Astrocyte (in vitro differentiated cells and primary cell): ENCODE measurements at regions not wholly inside any gene's neighbourhood (a gene's known extent, or its start where the extent isn't known, plus 50 kb on each side); places are given as distances from the start of the nearest gene placed in this dataset.

ENCODE experiments used
- DNase-seq: peaks from one replicate; pipeline ENCODE4 v3.0.0-alpha.2; 2010; ENCODE audit warnings: low read depth
- FAIRE-seq: peaks from 2 replicates; lab custom pipeline; 2011; peaks lifted over from hg19 to GRCh38; lab: Jason Lieb, UNC
- H2AFZ ChIP-seq: 2 replicates; pipeline ENCODE4 v1.6.0; 2012; ENCODE audit warnings: low read depth, low read length, inconsistent platforms
- H3K27ac ChIP-seq: 2 replicates; pipeline ENCODE4 v1.5.1; 2011; ENCODE audit warnings: low read depth, low read length, inconsistent platforms
- H3K27me3 ChIP-seq: 2 replicates; pipeline ENCODE4 v1.6.0; 2011; ENCODE audit warnings: low read length, inconsistent platforms; ENCODE audit not compliant: insufficient read depth
- H3K36me3 ChIP-seq: 2 replicates; pipeline ENCODE4 v1.5.1; 2011; ENCODE audit warnings: low read length, inconsistent platforms; ENCODE audit not compliant: insufficient read depth
- H3K4me1 ChIP-seq: 2 replicates; pipeline ENCODE4 v1.5.1; 2011; ENCODE audit warnings: low read length, inconsistent platforms; ENCODE audit not compliant: insufficient read depth
- H3K4me2 ChIP-seq: 2 replicates; pipeline ENCODE4 v1.6.0; 2012; ENCODE audit warnings: low read length, inconsistent platforms
- H3K4me3 ChIP-seq: 2 replicates; pipeline ENCODE4 v1.5.1; 2011; ENCODE audit warnings: low read depth, mild to moderate bottlenecking, low read length, inconsistent platforms; ENCODE audit not compliant: insufficient read depth
- H3K79me2 ChIP-seq: 2 replicates; pipeline ENCODE4 v1.6.0; 2012; ENCODE audit warnings: mild to moderate bottlenecking, low read length, inconsistent platforms; ENCODE audit not compliant: insufficient read depth
- H3K9ac ChIP-seq: 2 replicates; pipeline ENCODE4 v1.6.0; 2012; ENCODE audit warnings: mild to moderate bottlenecking, low read length, inconsistent platforms
- H3K9me3 ChIP-seq: 2 replicates; pipeline ENCODE4 v1.5.1; 2012; ENCODE audit warnings: low read depth, mild to moderate bottlenecking, low read length, inconsistent platforms; ENCODE audit not compliant: insufficient read depth
- H4K20me1 ChIP-seq: 2 replicates; pipeline ENCODE4 v1.6.0; 2012; ENCODE audit warnings: low read length, inconsistent platforms; ENCODE audit not compliant: insufficient read depth
- H3K27ac Mint-ChIP-seq: one replicate; pipeline ENCODE4 v1.8.0; 2021; ENCODE audit warnings: mild to moderate bottlenecking, mixed read lengths; ENCODE audit not compliant: unreplicated experiment
- H3K27me3 Mint-ChIP-seq: one replicate; pipeline ENCODE4 v1.8.0; 2021; ENCODE audit warnings: low read depth, mixed read lengths; ENCODE audit not compliant: unreplicated experiment
- H3K36me3 Mint-ChIP-seq: one replicate; pipeline ENCODE4 v1.8.0; 2021; ENCODE audit warnings: low read depth, mixed read lengths; ENCODE audit not compliant: unreplicated experiment
- H3K4me1 Mint-ChIP-seq: one replicate; pipeline ENCODE4 v1.8.0; 2021; ENCODE audit warnings: low read depth, mixed read lengths; ENCODE audit not compliant: unreplicated experiment
- H3K4me3 Mint-ChIP-seq: one replicate; pipeline ENCODE4 v1.8.0; 2021; ENCODE audit warnings: mild to moderate bottlenecking, moderate library complexity, mixed read lengths; ENCODE audit not compliant: unreplicated experiment
- H3K9me3 Mint-ChIP-seq: one replicate; pipeline ENCODE4 v1.8.0; 2021; ENCODE audit warnings: mild to moderate bottlenecking, mixed read lengths; ENCODE audit not compliant: unreplicated experiment
- CTCF ChIP-seq: IDR thresholded peaks from 2 replicates; pipeline ENCODE4 v1.5.1; 2011; ENCODE audit warnings: low read depth, mild to moderate bottlenecking, inconsistent platforms, low read length, moderate library complexity; ENCODE audit not compliant: insufficient read depth
- EZH2 ChIP-seq: IDR thresholded peaks from 2 replicates; pipeline ENCODE4 v1.6.1; 2012; ENCODE audit warnings: mild to moderate bottlenecking, low read length, inconsistent platforms; ENCODE audit not compliant: insufficient read depth

- Mint-ChIP-seq H3K9me3 (no peaks in the 10 kb centered on the region), H3K27me3 (no peaks in the 10 kb centered on the region), H3K4me3 (no peak overlapping the region), H3K36me3 (no peaks in the 10 kb centered on the region), H3K27ac (no peak overlapping the region), H3K4me1 (no peaks in the 10 kb centered on the region)
- Histone ChIP-seq H3K4me3 (no peak overlapping the region), H3K27ac (no peak overlapping the region), H4K20me1 (no peaks in the 10 kb centered on the region), H3K4me2 (no peak overlapping the region), H3K9me3 (no peaks in the 10 kb centered on the region), H3K9ac (no peak overlapping the region), H3K4me1 (no peaks in the 10 kb centered on the region), H3K36me3 (no peaks in the 10 kb centered on the region), H2AFZ (no peak overlapping the region), H3K79me2 (no peaks in the 10 kb centered on the region), H3K27me3 (no peaks in the 10 kb centered on the region)
- TF ChIP-seq EZH2 (no peak), CTCF (no peak)
- no peak for FAIRE-seq
- DNase-seq: no peak
These were observed 882.7 kb downstream of the TLE1 start for GRCh38 chr9:80806671-80807070.

- no peaks in the 10 kb centered on the region for H3K36me3 Mint-ChIP-seq
These were observed 884.5 kb downstream of the TLE1 start for GRCh38 chr9:80804873-80805272.

More at GRCh38 chr9:80804873-80805272, 884.5 kb downstream of the TLE1 start:
- H3K79me2 ChIP-seq: no peaks in the 10 kb centered on the region
- no peak overlapping the region for H2AFZ ChIP-seq
- no peak for TF ChIP-seq CTCF
- no peak for TF ChIP-seq EZH2
- DNase-seq (no peak), FAIRE-seq (no peak)
- no peaks in the 10 kb centered on the region for H4K20me1 ChIP-seq
- H3K4me1 ChIP-seq: no peaks in the 10 kb centered on the region
- H3K36me3 ChIP-seq: no peaks in the 10 kb centered on the region
- no peaks in the 10 kb centered on the region for H3K27me3 ChIP-seq
- H3K4me2 ChIP-seq: no peak overlapping the region
- Mint-ChIP-seq H3K27ac (no peak overlapping the region), H3K27me3 (no peaks in the 10 kb centered on the region), H3K9me3 (no peaks in the 10 kb centered on the region), H3K4me3 (no peak overlapping the region), H3K4me1 (no peaks in the 10 kb centered on the region)
- H3K4me3 ChIP-seq: no peak overlapping the region
- no peaks in the 10 kb centered on the region for H3K9me3 ChIP-seq
- no peak overlapping the region for H3K27ac ChIP-seq
- no peak overlapping the region for H3K9ac ChIP-seq
